HEK293 (cell line): ENCODE measurements at regions not wholly inside any gene's neighbourhood (a gene's known extent, or its start where the extent isn't known, plus 50 kb on each side); places are given as distances from the start of the nearest gene placed in this dataset.

ENCODE experiments used
- CTCF ChIA-PET: fragments of 350-600 bp; formaldehyde crosslinking; extraction: SDS; loops from one replicate; lab custom pipeline; 2021; ENCODE audit warnings: antibody characterized with exemption; lab: Yijun Ruan, JAX
- POLR2A ChIA-PET: fragments of 300-600 bp; formaldehyde crosslinking; extraction: SDS; loops from one replicate; lab custom pipeline; 2020; ENCODE audit warnings: antibody characterized with exemption, inconsistent platforms; lab: Yijun Ruan, JAX
- H3K27ac ChIP-seq: fragments of 200-500 bp; sonication (Bioruptor generic); 2 replicates; pipeline ENCODE4 v1.5.1; 2014; ENCODE audit warnings: low read depth, low read length, control low read depth, inconsistent platforms; ENCODE audit errors: extremely low read depth
- H3K36me3 ChIP-seq, 2 experiments: fragments of 200-500 bp in 1 of 2; sonication (Bioruptor generic) in 1 of 2; 1 replicate in 1 of 2; 2 replicates in 1 of 2; pipeline ENCODE4 v1.5.1; 2014 to 2017; ENCODE audit warnings: inconsistent platforms in 2 of 2, low read length in 2 of 2; ENCODE audit not compliant: control insufficient read depth in 2 of 2, insufficient read depth in 1 of 2
- H3K4me1 ChIP-seq: fragments of 200-500 bp; sonication (Bioruptor generic); 2 replicates; pipeline ENCODE4 v1.5.1; 2014; ENCODE audit warnings: mild to moderate bottlenecking, low read length, inconsistent platforms; ENCODE audit not compliant: control insufficient read depth, insufficient read depth
- H3K4me3 ChIP-seq: 2 replicates; pipeline ENCODE4 v1.5.1; 2011; ENCODE audit warnings: low read depth, mild to moderate bottlenecking, control low read depth, low read length, moderate library complexity
- H3K9me3 ChIP-seq: fragments of 200-500 bp; sonication (Bioruptor generic); 2 replicates; pipeline ENCODE4 v1.5.1; 2014; ENCODE audit warnings: low read depth, low read length, inconsistent platforms; ENCODE audit not compliant: control insufficient read depth, insufficient read depth
- GLI2 ChIP-seq: fragments of 450-650 bp; formaldehyde crosslinking; IDR thresholded peaks from 2 replicates; pipeline ENCODE4; 2017; ENCODE audit warnings: missing biosample characterization, missing genetic modification characterization, low read depth, borderline replicate concordance
- GLI4 ChIP-seq: fragments of 450-650 bp; formaldehyde crosslinking; IDR thresholded peaks from 2 replicates; pipeline ENCODE4 v1.5.1; 2016; ENCODE audit warnings: missing biosample characterization, missing genetic modification characterization
- RBAK ChIP-seq: fragments of 450-650 bp; formaldehyde crosslinking; IDR thresholded peaks from 2 replicates; pipeline ENCODE4 v1.5.1; 2016; ENCODE audit warnings: missing biosample characterization, missing genetic modification characterization
- SCRT2 ChIP-seq: fragments of 450-650 bp; formaldehyde crosslinking; IDR thresholded peaks from 2 replicates; pipeline ENCODE4 v1.5.1; 2016; ENCODE audit warnings: missing biosample characterization, missing genetic modification characterization
- ZBTB7A ChIP-seq: fragments of 450-650 bp; formaldehyde crosslinking; IDR thresholded peaks from 2 replicates; pipeline ENCODE4 v1.5.1; 2016; ENCODE audit warnings: low read depth, missing biosample characterization, missing genetic modification characterization
- ZBTB8A ChIP-seq: fragments of 450-650 bp; formaldehyde crosslinking; IDR thresholded peaks from 2 replicates; pipeline ENCODE4 v1.5.1; 2016; ENCODE audit warnings: missing biosample characterization, missing genetic modification characterization
- ZFP37 ChIP-seq: fragments of 450-650 bp; formaldehyde crosslinking; IDR thresholded peaks from 2 replicates; pipeline ENCODE4 v1.5.1; 2016; ENCODE audit warnings: missing biosample characterization, missing genetic modification characterization
- ZNF10 ChIP-seq: fragments of 450-650 bp; formaldehyde crosslinking; IDR thresholded peaks from 2 replicates; pipeline ENCODE4 v1.5.1; 2017; ENCODE audit warnings: missing biosample characterization, missing genetic modification characterization
- ZNF155 ChIP-seq: fragments of 450-650 bp; formaldehyde crosslinking; IDR thresholded peaks from 2 replicates; pipeline ENCODE4 v1.5.1; 2016; ENCODE audit warnings: missing biosample characterization, missing genetic modification characterization
- ZNF157 ChIP-seq: fragments of 450-650 bp; formaldehyde crosslinking; IDR thresholded peaks from 2 replicates; pipeline ENCODE4 v1.5.1; 2016; ENCODE audit warnings: missing biosample characterization, missing genetic modification characterization
- ZNF175 ChIP-seq: fragments of 450-650 bp; formaldehyde crosslinking; IDR thresholded peaks from 2 replicates; pipeline ENCODE4 v1.5.1; 2016; ENCODE audit warnings: missing biosample characterization, missing genetic modification characterization
- ZNF292 ChIP-seq: fragments of 450-650 bp; formaldehyde crosslinking; IDR thresholded peaks from 2 replicates; pipeline ENCODE4 v1.5.1; 2016; ENCODE audit warnings: low read depth, missing biosample characterization, missing genetic modification characterization, borderline replicate concordance
- ZNF302 ChIP-seq: fragments of 450-650 bp; formaldehyde crosslinking; IDR thresholded peaks from 2 replicates; pipeline ENCODE4 v1.5.1; 2016; ENCODE audit warnings: missing biosample characterization, missing genetic modification characterization, low read depth
- ZNF311 ChIP-seq: fragments of 450-650 bp; formaldehyde crosslinking; IDR thresholded peaks from 2 replicates; pipeline ENCODE4 v1.5.1; 2017; ENCODE audit warnings: missing biosample characterization, missing genetic modification characterization, borderline replicate concordance
- ZNF366 ChIP-seq: fragments of 450-650 bp; formaldehyde crosslinking; conservative IDR thresholded peaks from 2 replicates; pipeline ENCODE4 v1.5.1; 2016; ENCODE audit warnings: missing biosample characterization, missing genetic modification characterization
- ZXDB ChIP-seq: fragments of 450-650 bp; formaldehyde crosslinking; IDR thresholded peaks from 2 replicates; pipeline ENCODE4 v1.5.1; 2016; ENCODE audit warnings: missing biosample characterization, missing genetic modification characterization
- TF ChIP-seq, protein P1 (sequence below): fragments of 450-650 bp; formaldehyde crosslinking; IDR thresholded peaks from 2 replicates; pipeline ENCODE4 v1.5.1; 2016; ENCODE audit warnings: missing biosample characterization, missing genetic modification characterization
- TF ChIP-seq, protein P2 (sequence below): fragments of 450-650 bp; formaldehyde crosslinking; IDR thresholded peaks from 2 replicates; pipeline ENCODE4 v1.5.1; 2016; ENCODE audit warnings: missing biosample characterization, missing genetic modification characterization
- TF ChIP-seq, protein P3 (sequence below): fragments of 450-650 bp; formaldehyde crosslinking; IDR thresholded peaks from 2 replicates; pipeline ENCODE4 v1.5.1; 2016; ENCODE audit warnings: missing biosample characterization, missing genetic modification characterization
- TF ChIP-seq, protein P4 (sequence below): sonication (generic); formaldehyde crosslinking; IDR thresholded peaks from 2 replicates; pipeline ENCODE4 v1.8.1; 2022; ENCODE audit warnings: mild to moderate bottlenecking, moderate library complexity, missing genetic modification reagents
- TF ChIP-seq, protein P5 (sequence below): fragments of 450-650 bp; formaldehyde crosslinking; IDR thresholded peaks from 2 replicates; pipeline ENCODE4 v1.5.1; 2016; ENCODE audit warnings: missing biosample characterization, missing genetic modification characterization

DNA sequence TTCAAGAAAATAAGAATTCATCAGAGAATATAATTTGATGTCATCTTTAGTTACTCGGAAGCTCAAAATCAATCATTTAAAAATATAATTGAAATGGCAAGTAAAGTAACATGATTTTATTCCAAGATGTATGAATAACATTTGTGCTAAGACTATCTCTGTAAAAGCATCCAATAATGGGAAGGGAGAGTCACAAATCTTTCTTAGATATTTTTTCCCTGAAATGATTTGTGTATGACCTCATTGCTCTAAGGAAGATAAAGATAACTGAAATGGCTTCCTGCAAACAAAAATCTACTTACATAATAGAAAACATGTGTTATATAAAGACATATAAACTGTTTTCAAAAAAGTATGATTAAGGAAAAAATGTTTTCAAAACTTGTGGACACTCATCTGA is 97.4 kb upstream of the FGF10 start:
- no peak overlapping the region for H3K27ac ChIP-seq
- CTCF ChIA-PET = no interaction called here
- TF ChIP-seq, protein P1, sequence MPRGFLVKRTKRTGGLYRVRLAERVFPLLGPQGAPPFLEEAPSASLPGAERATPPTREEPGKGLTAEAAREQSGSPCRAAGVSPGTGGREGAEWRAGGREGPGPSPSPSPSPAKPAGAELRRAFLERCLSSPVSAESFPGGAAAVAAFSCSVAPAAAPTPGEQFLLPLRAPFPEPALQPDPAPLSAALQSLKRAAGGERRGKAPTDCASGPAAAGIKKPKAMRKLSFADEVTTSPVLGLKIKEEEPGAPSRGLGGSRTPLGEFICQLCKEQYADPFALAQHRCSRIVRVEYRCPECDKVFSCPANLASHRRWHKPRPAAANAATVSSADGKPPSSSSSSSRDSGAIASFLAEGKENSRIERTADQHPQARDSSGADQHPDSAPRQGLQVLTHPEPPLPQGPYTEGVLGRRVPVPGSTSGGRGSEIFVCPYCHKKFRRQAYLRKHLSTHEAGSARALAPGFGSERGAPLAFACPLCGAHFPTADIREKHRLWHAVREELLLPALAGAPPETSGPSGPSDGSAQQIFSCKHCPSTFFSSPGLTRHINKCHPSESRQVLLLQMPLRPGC (tag by site-specific recombination) = no peak
- TF ChIP-seq ZNF366 (no peak), ZNF155 (tag by site-specific recombination) (no peak), GLI4 (tag by site-specific recombination) (no peak), ZBTB8A (tag by site-specific recombination) (no peak)
- TF ChIP-seq, all 188 proteins: peak for 0
- no peaks in the 10 kb centered on the region for H3K4me1 ChIP-seq
- H3K9me3 ChIP-seq = no peaks in the 10 kb centered on the region
- POLR2A ChIA-PET = no interaction called here
- no peak overlapping the region for H3K4me3 ChIP-seq
- H3K36me3 ChIP-seq = no peaks in the 10 kb centered on the region

DNA sequence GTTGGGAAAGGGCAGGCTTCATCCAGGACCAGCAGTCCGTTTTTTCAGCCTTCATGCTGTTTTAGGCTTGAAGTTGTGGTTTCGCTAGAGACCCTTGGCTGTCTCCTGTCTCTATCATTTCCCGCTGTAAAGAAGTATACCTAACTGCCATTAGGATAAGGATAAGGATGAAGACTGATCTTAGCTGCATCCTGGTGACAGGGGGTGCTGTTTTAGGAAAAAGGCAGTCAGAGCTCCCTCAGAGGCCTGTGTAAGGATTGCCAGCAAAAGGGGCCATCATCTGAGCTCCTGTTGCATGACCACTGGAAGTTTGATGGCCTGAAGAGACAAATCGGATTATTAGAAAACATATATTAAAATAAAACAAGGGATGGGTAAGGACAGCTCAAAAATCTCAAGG is 64.8 kb upstream of the FGF10 start:
- Histone ChIP-seq H3K4me1 (no peaks in the 10 kb centered on the region), H3K36me3 (no peaks in the 10 kb centered on the region), H3K9me3 (no peaks in the 10 kb centered on the region), H3K27ac (no peak overlapping the region), H3K4me3 (no peak overlapping the region)
- CTCF ChIA-PET = interaction anchor here (0.6 to 0.7 kb wide), 3 partner anchors 24 to 320 kb away, joined by 3 to 6 read pairs (median 3); no protein-coding TSS in a partner anchor
- POLR2A ChIA-PET = no interaction called here
- TF ChIP-seq ZXDB (tag by site-specific recombination) = no peak
- TF ChIP-seq ZNF311 = no peak
- TF ChIP-seq ZNF292 = no peak
- no peak for TF ChIP-seq ZBTB7A (tag by site-specific recombination)
- no peak for TF ChIP-seq RBAK (tag by site-specific recombination)
- no peak for TF ChIP-seq ZNF302 (tag by site-specific recombination)
- TF ChIP-seq, protein P2, sequence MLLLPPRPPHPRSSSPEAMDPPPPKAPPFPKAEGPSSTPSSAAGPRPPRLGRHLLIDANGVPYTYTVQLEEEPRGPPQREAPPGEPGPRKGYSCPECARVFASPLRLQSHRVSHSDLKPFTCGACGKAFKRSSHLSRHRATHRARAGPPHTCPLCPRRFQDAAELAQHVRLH = no peak
- TF ChIP-seq ZNF175 (tag by site-specific recombination) = no peak
- TF ChIP-seq, protein P3, sequence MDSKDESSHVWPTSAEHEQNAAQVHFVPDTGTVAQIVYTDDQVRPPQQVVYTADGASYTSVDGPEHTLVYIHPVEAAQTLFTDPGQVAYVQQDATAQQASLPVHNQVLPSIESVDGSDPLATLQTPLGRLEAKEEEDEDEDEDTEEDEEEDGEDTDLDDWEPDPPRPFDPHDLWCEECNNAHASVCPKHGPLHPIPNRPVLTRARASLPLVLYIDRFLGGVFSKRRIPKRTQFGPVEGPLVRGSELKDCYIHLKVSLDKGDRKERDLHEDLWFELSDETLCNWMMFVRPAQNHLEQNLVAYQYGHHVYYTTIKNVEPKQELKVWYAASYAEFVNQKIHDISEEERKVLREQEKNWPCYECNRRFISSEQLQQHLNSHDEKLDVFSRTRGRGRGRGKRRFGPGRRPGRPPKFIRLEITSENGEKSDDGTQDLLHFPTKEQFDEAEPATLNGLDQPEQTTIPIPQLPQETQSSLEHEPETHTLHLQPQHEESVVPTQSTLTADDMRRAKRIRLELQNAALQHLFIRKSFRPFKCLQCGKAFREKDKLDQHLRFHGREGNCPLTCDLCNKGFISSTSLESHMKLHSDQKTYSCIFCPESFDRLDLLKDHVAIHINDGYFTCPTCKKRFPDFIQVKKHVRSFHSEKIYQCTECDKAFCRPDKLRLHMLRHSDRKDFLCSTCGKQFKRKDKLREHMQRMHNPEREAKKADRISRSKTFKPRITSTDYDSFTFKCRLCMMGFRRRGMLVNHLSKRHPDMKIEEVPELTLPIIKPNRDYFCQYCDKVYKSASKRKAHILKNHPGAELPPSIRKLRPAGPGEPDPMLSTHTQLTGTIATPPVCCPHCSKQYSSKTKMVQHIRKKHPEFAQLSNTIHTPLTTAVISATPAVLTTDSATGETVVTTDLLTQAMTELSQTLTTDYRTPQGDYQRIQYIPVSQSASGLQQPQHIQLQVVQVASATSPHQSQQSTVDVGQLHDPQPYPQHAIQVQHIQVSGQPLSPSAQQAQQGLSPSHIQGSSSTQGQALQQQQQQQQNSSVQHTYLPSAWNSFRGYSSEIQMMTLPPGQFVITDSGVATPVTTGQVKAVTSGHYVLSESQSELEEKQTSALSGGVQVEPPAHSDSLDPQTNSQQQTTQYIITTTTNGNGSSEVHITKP (tag by site-specific recombination) = no peak
- no peak for TF ChIP-seq SCRT2
- TF ChIP-seq ZNF157 = no peak
- TF ChIP-seq, protein P4, sequence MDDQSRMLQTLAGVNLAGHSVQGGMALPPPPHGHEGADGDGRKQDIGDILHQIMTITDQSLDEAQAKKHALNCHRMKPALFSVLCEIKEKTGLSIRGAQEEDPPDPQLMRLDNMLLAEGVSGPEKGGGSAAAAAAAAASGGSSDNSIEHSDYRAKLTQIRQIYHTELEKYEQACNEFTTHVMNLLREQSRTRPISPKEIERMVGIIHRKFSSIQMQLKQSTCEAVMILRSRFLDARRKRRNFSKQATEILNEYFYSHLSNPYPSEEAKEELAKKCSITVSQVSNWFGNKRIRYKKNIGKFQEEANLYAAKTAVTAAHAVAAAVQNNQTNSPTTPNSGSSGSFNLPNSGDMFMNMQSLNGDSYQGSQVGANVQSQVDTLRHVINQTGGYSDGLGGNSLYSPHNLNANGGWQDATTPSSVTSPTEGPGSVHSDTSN (CRISPR knock-in tag) = no peak
- TF ChIP-seq, protein P5, sequence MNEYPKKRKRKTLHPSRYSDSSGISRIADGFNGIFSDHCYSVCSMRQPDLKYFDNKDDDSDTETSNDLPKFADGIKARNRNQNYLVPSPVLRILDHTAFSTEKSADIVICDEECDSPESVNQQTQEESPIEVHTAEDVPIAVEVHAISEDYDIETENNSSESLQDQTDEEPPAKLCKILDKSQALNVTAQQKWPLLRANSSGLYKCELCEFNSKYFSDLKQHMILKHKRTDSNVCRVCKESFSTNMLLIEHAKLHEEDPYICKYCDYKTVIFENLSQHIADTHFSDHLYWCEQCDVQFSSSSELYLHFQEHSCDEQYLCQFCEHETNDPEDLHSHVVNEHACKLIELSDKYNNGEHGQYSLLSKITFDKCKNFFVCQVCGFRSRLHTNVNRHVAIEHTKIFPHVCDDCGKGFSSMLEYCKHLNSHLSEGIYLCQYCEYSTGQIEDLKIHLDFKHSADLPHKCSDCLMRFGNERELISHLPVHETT (tag by site-specific recombination) = no peak
- TF ChIP-seq GLI2 = no peak
- TF ChIP-seq ZNF10 (tag by site-specific recombination) = no peak
- TF ChIP-seq ZFP37 (tag by site-specific recombination) = no peak
